WI38 (cell line): ENCODE measurements at regions not wholly inside any gene's neighbourhood (a gene's known extent, or its start where the extent isn't known, plus 50 kb on each side); places are given as distances from the start of the nearest gene placed in this dataset.

Experiments used
- H3K4me3 ChIP-seq: 2 replicates; pipeline ENCODE4 v1.5.1; 2011; ENCODE audit warnings: low read depth, mild to moderate bottlenecking, control low read depth, low read length
- TF ChIP-seq, protein P1 (sequence below): IDR thresholded peaks from 2 replicates; pipeline ENCODE4 v1.5.1; 2012; ENCODE audit warnings: low read depth, mild to moderate bottlenecking, control low read depth, low read length

DNA sequence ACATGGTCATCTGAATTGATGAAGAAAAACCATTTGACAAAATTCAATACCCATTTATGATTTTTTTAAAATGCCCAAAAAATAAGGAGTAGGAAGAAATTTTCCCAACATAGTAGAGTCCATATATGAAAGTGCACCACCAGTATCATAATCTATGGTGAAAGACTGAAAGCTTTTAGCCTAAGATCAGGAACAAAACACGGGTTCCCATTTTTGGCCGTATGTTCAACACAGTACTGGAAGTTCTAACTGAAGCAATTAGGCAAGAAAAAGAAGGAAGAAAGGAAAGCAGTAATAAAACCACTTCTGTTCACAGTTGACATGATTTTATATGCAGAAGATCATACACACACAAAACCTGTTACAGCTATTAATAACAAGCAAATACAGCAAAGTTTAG lies 227.8 kb upstream of the RAB4A start:
- TF ChIP-seq, protein P1, sequence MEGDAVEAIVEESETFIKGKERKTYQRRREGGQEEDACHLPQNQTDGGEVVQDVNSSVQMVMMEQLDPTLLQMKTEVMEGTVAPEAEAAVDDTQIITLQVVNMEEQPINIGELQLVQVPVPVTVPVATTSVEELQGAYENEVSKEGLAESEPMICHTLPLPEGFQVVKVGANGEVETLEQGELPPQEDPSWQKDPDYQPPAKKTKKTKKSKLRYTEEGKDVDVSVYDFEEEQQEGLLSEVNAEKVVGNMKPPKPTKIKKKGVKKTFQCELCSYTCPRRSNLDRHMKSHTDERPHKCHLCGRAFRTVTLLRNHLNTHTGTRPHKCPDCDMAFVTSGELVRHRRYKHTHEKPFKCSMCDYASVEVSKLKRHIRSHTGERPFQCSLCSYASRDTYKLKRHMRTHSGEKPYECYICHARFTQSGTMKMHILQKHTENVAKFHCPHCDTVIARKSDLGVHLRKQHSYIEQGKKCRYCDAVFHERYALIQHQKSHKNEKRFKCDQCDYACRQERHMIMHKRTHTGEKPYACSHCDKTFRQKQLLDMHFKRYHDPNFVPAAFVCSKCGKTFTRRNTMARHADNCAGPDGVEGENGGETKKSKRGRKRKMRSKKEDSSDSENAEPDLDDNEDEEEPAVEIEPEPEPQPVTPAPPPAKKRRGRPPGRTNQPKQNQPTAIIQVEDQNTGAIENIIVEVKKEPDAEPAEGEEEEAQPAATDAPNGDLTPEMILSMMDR, result no peak
- H3K4me3 ChIP-seq, result no peak overlapping the region

GRCh38 chr1:229046251-229046853 lies 224.6 kb upstream of the RAB4A start:
- TF ChIP-seq, protein P1, result no peak
- no peak overlapping the region for H3K4me3 ChIP-seq

DNA sequence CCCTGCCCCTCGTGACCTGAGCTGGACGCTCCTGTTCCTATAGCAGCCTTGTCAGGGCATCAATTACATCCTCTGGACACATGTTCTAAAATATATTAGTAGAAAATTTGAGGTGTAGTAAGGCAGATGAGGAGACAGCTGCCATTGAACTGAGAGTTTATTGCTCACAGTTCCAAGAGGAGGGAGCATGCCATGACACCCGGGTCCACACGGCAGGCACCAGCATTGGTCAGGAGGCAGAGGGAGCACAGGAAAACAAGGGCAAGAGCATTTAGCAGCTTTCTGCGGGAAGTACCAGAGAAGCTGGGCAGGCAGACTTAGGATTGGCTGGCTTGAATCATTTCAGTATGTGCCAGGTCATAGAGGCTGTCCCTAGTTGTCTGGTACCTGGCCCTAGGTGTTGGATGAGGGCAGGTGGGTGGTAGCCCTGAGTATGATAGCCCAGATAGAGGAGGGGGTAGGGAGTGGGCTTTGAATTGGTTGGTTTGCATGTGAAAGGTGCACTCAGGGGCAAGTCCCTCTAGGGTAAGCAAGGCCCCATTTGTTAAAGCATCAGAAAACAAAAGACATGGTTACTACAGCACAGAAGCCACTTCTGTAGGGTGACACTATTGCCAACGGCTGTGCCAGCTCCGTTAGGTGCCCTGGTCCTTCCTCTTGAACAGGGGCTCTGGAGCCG lies 223.6 kb upstream of the RAB4A start:
- TF ChIP-seq, protein P1, result no peak
- H3K4me3 ChIP-seq, result no peak overlapping the region

GRCh38 chr1:229047840-229048620 lies 222.9 kb upstream of the RAB4A start:
- TF ChIP-seq, protein P1, result no peak

GRCh38 chr1:229048896-229049295 lies 222.0 kb upstream of the RAB4A start:
- H3K4me3 ChIP-seq, result no peak overlapping the region
- TF ChIP-seq, protein P1, result no peak

More at GRCh38 chr1:229047840-229048620, 222.9 kb upstream of the RAB4A start:
- H3K4me3 ChIP-seq, result no peak overlapping the region

GRCh38 chr1:229056046-229056445 lies 214.9 kb upstream of the RAB4A start:
- TF ChIP-seq, protein P1, result no peak
- no peak overlapping the region for H3K4me3 ChIP-seq

DNA sequence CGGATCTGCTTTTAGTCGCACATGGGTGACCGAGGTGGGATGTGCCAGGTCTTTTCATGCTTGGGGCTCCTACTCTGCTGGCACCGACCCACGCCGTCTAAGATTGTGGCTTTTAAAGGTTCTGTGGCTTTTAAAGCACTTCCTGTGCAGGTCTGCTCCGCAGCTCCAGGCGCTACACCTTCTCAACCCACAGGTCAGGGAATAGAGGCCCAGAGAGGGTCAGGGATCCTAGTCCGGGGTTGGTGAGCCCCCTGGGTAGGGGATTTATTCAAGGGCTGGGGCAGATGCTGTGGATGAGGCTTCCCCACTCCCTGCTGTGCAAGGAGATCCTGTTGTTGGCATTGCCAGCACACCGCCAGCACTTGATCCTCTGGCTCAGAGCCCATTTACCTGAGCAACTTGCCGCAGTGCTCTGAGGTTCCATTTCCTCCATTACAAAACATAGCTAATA lies 212.8 kb upstream of the RAB4A start:
- H3K4me3 ChIP-seq, result no peak overlapping the region
- TF ChIP-seq, protein P1, result no peak
